Stimulated activated naive CD8-positive, alpha-beta T cell treated with anti-CD3 and anti-CD28 coated beads, Interleukin-15, amount 100 ng/mL, for 72 hours (primary cell): ENCODE measurements at regions not wholly inside any gene's neighbourhood (a gene's known extent, or its start where the extent isn't known, plus 50 kb on each side); places are given as distances from the start of the nearest gene placed in this dataset.

Source experiments
- ATAC-seq: fragments of 150-1000 bp; cut with Tn5 transposase; 2 replicates; pipeline ENCODE4 v1.10.0; 2021; ENCODE audit warnings: mild to moderate bottlenecking, moderate library complexity
- DNase-seq, 2 donors: peaks; one replicate each; pipeline ENCODE4 v3.0.0; 2021 to 2022
- H3K27ac Mint-ChIP-seq, 2 donors: one replicate each; pipeline ENCODE4 v1.8.0; 2022; ENCODE audit warnings: mild to moderate bottlenecking in 2 of 2, mixed read lengths in 2 of 2, moderate library complexity in 2 of 2
- H3K27me3 Mint-ChIP-seq: one replicate; pipeline ENCODE4 v1.8.0; 2022; ENCODE audit warnings: mixed read lengths
- H3K4me1 Mint-ChIP-seq: one replicate; pipeline ENCODE4 v1.8.0; 2022; ENCODE audit warnings: mild to moderate bottlenecking, mixed read lengths
- H3K4me3 Mint-ChIP-seq, 2 donors: one replicate each; pipeline ENCODE4 v1.8.0; 2022; ENCODE audit warnings: mild to moderate bottlenecking in 2 of 2, mixed read lengths in 2 of 2, moderate library complexity in 1 of 2
- H3K9me3 Mint-ChIP-seq, 2 donors: one replicate each; pipeline ENCODE4 v1.8.0; 2022; ENCODE audit warnings: mixed read lengths in 2 of 2

DNA sequence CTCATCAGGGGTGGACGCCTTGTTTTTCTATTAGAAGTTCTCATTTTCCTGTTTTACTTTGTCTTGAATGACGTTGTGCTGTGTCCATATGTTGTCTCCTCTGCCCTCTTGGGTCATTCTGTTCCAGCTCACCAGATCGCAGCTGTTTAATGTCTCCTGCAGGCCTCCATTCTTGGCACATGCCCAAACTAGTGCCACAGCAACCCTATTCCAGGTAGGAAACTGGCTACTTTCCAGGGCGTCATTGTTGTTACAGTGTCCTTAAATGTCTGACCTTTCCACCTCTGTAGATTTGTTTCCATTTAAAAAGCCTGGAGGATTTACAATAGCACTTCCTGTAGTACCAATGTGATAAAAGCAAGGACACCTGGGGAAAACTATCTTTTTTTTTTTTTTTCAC lies 500.7 kb downstream of the METTL4 start:
- Mint-ChIP-seq H3K27ac (no peak overlapping the region), H3K4me1 (no peaks in the 10 kb centered on the region), H3K4me3 (no peak overlapping the region), H3K27me3 (no peaks in the 10 kb centered on the region), H3K9me3 (no peaks in the 10 kb centered on the region)
- ATAC-seq (no peak), DNase-seq (no peak)

- H3K9me3 Mint-ChIP-seq, result no peaks in the 10 kb centered on the region
- no peaks in the 10 kb centered on the region for H3K27me3 Mint-ChIP-seq
- no peaks in the 10 kb centered on the region for H3K4me1 Mint-ChIP-seq
- no peak overlapping the region for H3K4me3 Mint-ChIP-seq
- no peak overlapping the region for H3K27ac Mint-ChIP-seq
- no peak for ATAC-seq
- DNase-seq, result no peak
Measured at GRCh38 chr18:2075499-2075898, 495.8 kb downstream of the METTL4 start.

DNA sequence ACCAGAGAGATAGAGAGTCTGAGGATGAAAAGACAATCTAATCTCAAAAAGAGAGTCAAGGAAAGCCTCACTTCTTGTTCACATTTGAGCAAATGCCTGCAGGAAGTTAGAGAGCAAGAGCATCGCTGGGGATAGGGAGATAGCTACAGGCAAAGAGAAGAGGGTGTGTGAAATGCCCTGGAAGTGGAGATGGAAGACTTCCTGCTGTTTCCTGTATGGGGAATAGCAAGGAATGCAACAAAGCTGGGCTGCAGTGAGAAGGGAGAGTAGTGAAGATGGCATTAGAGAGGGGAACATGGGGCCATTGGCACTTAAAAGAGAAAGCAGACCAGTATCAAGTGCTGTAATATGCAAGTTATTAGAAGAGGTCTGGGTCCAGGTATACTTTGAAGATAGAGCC lies 488.6 kb downstream of the METTL4 start:
- no peak for ATAC-seq
- no peak for DNase-seq
- Mint-ChIP-seq H3K4me3 (no peak overlapping the region), H3K27ac (no peak overlapping the region), H3K9me3 (no peaks in the 10 kb centered on the region), H3K4me1 (no peaks in the 10 kb centered on the region), H3K27me3 (no peaks in the 10 kb centered on the region)

DNA sequence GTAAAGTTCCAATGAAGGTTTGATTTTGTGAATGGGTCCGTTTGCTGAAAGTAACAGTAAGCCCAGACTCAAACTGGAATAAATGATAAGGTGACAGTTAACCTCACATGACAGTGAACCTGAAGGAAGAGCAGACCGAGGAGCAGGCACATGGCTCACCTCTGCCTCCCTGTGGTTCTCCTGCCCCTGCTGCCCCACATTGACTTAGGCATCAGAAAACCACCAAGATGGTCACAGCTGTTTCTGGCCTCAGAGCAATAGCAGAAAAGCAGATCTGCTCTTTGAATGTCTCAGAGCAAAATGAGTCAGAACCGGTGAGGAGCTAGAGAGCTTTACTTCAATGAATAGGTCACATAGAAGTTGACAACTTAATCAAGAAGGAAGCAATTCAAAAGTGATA lies 487.6 kb downstream of the METTL4 start:
- H3K4me3 Mint-ChIP-seq, result no peak overlapping the region
- H3K9me3 Mint-ChIP-seq, result no peaks in the 10 kb centered on the region
- no peak overlapping the region for H3K27ac Mint-ChIP-seq
- peak; percentile 55 for ATAC-seq
- no peaks in the 10 kb centered on the region for H3K27me3 Mint-ChIP-seq
- H3K4me1 Mint-ChIP-seq, result no peaks in the 10 kb centered on the region
- DNase-seq, result no peak

DNA sequence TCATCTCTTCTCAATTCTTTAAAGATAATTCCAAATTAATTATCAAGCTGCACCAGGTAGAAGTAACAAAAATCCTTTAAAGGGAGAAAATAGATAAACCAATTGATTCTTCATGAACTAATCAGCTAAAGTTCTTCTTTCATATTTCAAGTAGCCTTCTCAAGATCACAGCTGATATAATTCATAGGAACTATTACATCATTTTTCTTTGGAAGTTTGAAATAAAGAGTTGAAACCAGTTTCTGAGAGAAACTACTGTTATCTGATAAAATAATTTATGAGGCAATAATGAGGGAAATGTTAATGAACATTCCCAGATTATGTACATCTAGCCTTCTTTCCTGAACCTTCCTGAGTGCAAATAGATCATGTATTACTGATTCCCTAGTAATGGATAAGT lies 484.9 kb downstream of the METTL4 start:
- DNase-seq, result no peak
- Mint-ChIP-seq H3K4me3 (no peak overlapping the region), H3K4me1 (no peaks in the 10 kb centered on the region), H3K27me3 (no peaks in the 10 kb centered on the region), H3K9me3 (no peaks in the 10 kb centered on the region), H3K27ac (peak overlapping the region in 1 of 2 donors; percentile 63)
- ATAC-seq, result no peak

DNA sequence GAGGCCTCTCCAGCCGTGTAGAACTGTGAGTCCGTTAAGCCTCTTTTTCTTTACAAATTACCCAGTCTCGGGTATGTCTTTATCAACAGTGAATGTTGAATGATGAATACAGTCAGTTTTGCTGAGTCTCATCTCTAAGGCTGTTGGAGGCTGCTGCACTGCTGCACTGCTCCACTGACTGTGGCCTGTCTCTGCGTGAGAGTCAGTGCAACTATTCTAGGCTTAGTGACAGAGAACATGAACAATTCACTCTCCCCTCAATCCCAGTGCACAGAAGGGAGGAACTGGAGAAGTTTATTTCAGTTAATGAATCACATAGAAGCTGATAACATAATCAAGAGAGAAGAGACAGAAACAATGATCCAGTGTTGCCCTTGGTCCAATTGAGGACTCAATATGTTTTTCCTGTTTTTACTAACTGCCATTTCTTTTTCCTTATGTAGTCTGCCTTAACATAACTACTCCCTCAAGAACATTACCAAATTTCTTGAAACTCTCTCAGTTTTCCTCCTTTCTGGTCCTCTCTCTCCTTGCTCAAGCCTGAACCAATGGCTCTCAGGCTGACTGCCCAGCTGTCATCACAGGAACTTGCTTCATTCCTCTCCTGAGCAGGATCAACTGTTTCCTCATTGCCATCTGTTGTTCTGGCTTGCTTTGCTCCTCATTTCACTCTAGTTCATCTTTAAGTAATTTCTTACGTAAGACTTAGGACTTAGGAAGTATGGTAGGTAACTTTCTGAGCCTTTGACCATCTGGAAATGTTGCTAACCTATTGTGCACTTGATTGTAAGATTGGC lies 483.2 kb downstream of the METTL4 start:
- Mint-ChIP-seq H3K4me3 (no peak overlapping the region), H3K4me1 (no peaks in the 10 kb centered on the region), H3K27ac (no peak overlapping the region), H3K27me3 (no peaks in the 10 kb centered on the region), H3K9me3 (no peaks in the 10 kb centered on the region)
- no peak for DNase-seq
- no peak for ATAC-seq

GRCh38 chr18:2089396-2089795 lies 481.9 kb downstream of the METTL4 start:
- Mint-ChIP-seq H3K4me1 (no peaks in the 10 kb centered on the region), H3K27me3 (no peaks in the 10 kb centered on the region), H3K4me3 (no peak overlapping the region), H3K27ac (peak overlapping the region in 1 of 2 donors; percentile 16), H3K9me3 (no peaks in the 10 kb centered on the region)
- DNase-seq (no peak), ATAC-seq (no peak)

- Mint-ChIP-seq H3K4me1 (no peaks in the 10 kb centered on the region), H3K4me3 (no peak overlapping the region), H3K27ac (peak overlapping the region in 1 of 2 donors; percentile 42), H3K9me3 (no peaks in the 10 kb centered on the region), H3K27me3 (no peaks in the 10 kb centered on the region)
- ATAC-seq (no peak), DNase-seq (no peak)
Measured at GRCh38 chr18:2091937-2092336, 479.4 kb downstream of the METTL4 start.

DNA sequence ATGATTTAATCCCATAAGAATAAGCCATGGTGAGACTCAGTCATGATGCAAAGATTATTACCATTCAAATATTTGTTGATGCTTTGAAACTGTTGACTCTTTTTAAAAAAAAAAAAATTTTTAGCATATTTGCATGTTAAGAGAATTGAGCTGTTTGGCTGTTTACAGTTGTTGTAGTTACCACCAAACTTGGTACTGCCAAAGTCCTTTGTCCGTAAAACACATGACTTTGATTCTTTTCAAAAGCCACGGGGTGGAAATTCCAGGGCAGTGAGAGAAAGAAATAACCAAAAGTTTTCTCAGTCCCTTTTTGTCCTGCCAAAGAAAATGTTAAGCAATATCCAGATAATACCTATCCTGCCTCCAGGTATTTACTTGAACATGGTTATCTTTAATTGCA lies 474.8 kb downstream of the METTL4 start:
- H3K27ac Mint-ChIP-seq, result no peak overlapping the region
- no peaks in the 10 kb centered on the region for H3K27me3 Mint-ChIP-seq
- H3K4me1 Mint-ChIP-seq, result no peaks in the 10 kb centered on the region
- DNase-seq (no peak), ATAC-seq (no peak)
- no peak overlapping the region for H3K4me3 Mint-ChIP-seq
- no peaks in the 10 kb centered on the region for H3K9me3 Mint-ChIP-seq

DNA sequence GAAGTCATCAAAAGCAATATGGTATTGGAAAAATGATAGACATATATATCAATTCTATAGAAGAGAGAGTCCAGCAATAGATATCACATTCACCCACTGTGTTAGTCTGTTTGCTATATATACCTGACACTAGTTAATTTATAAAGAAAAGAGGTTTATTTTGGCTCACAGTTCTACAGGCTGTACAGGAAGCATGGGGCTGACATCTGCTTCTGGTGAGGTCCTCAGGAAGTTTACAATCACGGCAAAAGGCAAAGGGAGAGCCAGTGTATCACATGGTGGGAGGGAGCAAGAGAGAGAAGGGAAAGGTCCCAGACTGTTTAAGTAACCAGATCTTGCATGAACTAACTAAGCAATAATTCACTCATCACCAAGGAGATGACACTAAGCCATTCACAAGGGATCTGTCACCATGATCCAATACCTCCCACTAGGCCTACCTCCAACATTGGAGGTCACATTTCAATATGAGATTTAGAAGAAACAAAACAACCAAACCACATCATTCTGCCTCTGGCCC lies 470.6 kb downstream of the METTL4 start:
- no peaks in the 10 kb centered on the region for H3K9me3 Mint-ChIP-seq
- no peak overlapping the region for H3K27ac Mint-ChIP-seq
- no peaks in the 10 kb centered on the region for H3K27me3 Mint-ChIP-seq
- ATAC-seq (no peak), DNase-seq (no peak)
- H3K4me3 Mint-ChIP-seq, result no peak overlapping the region
- H3K4me1 Mint-ChIP-seq, result no peaks in the 10 kb centered on the region

DNA sequence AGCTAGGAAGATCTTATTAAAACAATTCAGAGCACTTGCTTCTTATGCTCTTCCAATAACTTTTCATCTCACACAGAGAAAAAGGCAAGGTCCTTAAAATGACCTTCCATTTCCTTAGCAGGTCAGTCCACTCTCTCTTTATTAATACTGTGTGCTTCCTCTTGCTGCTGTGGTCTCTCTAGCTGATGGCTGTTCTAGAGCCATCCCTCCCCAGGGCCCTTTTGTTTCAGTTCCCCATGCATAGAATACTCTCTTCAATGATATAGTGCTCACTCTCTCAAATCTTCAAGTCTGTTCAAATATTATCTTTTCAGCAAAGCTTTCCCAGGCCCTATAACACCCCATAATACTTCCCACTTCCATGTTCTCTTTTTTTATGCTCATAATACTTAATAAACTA lies 469.3 kb downstream of the METTL4 start:
- ATAC-seq (no peak), DNase-seq (no peak)
- Mint-ChIP-seq H3K4me1 (no peaks in the 10 kb centered on the region), H3K9me3 (no peaks in the 10 kb centered on the region), H3K4me3 (no peak overlapping the region), H3K27me3 (no peaks in the 10 kb centered on the region), H3K27ac (no peak overlapping the region)

DNA sequence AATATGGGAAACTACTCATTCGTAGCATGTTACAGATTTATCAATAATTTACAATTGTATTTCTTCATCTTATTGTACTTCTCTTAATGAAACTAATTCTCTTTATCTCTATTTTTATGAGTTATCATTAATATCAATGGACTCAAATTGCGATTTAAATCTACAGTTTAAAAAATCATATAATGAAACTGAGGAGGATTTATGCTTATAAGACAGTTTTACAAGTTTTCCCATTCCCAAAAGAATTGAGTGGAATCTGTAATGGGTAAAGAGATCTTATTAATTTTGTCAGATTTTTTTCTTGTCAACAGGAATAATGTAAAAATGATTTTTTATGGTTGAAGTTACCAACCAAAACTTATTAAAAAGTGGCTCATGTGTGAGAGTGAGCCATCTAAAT lies 468.0 kb downstream of the METTL4 start:
- Mint-ChIP-seq H3K9me3 (no peaks in the 10 kb centered on the region), H3K27me3 (no peaks in the 10 kb centered on the region), H3K4me1 (no peaks in the 10 kb centered on the region), H3K4me3 (no peak overlapping the region), H3K27ac (no peak overlapping the region)
- DNase-seq, result no peak
- no peak for ATAC-seq

DNA sequence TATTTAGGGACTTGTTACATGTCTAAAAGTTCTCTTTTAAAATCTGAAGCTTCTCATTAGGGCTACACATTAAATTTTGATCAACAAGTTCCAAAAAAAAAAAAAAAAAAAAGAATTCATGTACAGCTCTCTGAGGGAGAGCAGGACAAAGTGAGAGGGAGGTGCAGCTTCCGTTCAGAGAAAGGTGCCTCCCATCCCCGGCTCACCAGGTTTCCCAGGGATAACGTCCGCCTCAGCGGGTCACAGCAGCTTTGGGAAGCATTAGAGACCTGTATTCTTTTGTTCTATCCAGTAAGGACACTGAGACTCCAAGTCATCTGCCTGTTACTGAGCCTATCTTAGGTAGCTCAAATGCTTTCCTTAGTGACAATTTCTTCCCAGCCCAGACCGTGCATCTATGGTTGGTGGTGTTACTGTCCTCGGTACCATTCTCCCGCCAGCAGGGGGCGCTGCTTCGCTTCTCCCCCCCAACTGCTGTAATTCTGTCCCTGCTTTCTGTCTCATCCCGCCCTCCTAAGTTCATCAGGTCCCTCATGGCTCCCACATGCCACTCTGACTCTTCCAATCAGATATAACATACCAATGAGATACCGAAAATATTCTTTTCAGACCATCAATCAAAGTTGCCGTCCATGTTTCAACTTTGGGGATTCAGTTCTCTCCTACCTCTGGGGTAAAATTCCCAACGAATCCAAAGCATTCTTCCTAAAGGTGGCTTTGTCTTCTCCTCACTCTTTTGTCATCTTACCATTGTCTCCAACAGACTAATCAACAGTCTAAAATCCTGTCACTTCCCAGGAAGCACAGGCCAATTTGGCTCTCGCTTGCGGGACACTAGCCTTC lies 466.5 kb downstream of the METTL4 start:
- H3K4me3 Mint-ChIP-seq, result no peak overlapping the region
- no peak overlapping the region for H3K27ac Mint-ChIP-seq
- peak; percentile 71 for ATAC-seq
- H3K27me3 Mint-ChIP-seq, result no peaks in the 10 kb centered on the region
- peak; percentile 31 to 44 for DNase-seq
- no peaks in the 10 kb centered on the region for H3K9me3 Mint-ChIP-seq
- H3K4me1 Mint-ChIP-seq, result no peaks in the 10 kb centered on the region

DNA sequence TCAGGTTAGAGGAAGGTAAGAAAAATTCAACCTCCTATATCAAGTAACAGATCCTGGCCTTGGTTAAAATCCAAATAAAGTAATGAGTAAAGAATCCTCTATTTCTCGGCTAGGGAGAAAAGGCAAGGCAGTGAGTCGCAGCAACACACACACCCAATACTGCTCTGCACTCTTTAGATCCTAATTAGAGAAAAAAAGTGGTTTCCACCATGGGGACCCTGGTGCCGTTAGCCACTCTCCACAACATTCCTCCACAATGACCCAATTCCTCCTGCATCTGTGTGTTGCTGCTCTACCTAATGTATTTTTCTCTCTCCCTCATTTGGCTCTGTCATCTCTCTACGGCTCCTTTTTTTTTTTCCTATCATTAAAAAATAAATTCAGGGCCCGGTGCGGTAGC lies 462.7 kb downstream of the METTL4 start:
- Mint-ChIP-seq H3K4me3 (no peak overlapping the region), H3K27me3 (peaks cover 22% of the 10 kb centered on the region), H3K9me3 (no peaks in the 10 kb centered on the region), H3K4me1 (no peaks in the 10 kb centered on the region), H3K27ac (no peak overlapping the region)
- ATAC-seq (no peak), DNase-seq (no peak)

- no peak overlapping the region for H3K4me3 Mint-ChIP-seq
- ATAC-seq (no peak), DNase-seq (no peak)
- no peak overlapping the region for H3K27ac Mint-ChIP-seq
- no peaks in the 10 kb centered on the region for H3K4me1 Mint-ChIP-seq
- H3K27me3 Mint-ChIP-seq, result peaks cover 37% of the 10 kb centered on the region
- no peaks in the 10 kb centered on the region for H3K9me3 Mint-ChIP-seq
Measured at GRCh38 chr18:2111456-2111855, 459.8 kb downstream of the METTL4 start.

GRCh38 chr18:2112435-2113045 lies 458.8 kb downstream of the METTL4 start:
- Mint-ChIP-seq H3K4me3 (no peak overlapping the region), H3K27me3 (peaks cover 37% of the 10 kb centered on the region), H3K4me1 (no peaks in the 10 kb centered on the region), H3K9me3 (no peaks in the 10 kb centered on the region), H3K27ac (no peak overlapping the region)
- ATAC-seq (no peak), DNase-seq (no peak)
